ENCODE measurements at regions not wholly inside any gene's neighbourhood (a gene's known extent, or its start where the extent isn't known, plus 50 kb on each side); places are given as distances from the start of the nearest gene placed in this dataset.

DNA sequence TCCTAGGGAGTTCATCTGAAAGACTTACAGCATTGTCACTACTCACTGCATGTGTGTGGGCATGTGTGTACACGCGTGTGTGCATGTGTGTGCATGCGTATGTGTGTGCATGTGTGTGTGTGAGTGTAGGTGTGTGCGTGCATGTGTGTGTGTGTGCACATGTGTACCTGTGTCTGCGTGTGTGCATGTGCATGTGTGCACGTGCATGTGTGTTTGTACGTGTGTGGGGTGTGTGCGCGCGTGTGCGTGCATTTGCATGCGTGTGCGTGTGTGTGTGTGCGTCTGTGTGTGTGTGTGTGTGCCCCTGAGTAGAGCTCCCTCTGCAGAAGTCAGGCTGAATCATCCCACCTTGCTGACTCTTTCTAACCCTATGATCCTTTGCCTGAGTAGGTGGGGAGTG is 114.8 kb upstream of the RBFOX1 start:
- H2AK9ac ChIP-seq (replicated peaks; ENCODE audit: low read depth, low read length, poor library complexity): no peak overlapping the region
- in situ Hi-C loops (cut with MboI; ENCODE audit: low sequenced_read_pairs): no loop called here
- H3K56ac ChIP-seq (ENCODE audit: extremely low read depth, insufficient read depth, low read length): no peak overlapping the region
- H3K27ac ChIP-seq (ENCODE audit: insufficient read depth, low read length): no peak overlapping the region
- H4K91ac ChIP-seq (ENCODE audit: insufficient read depth, low read depth, low read length): no peak overlapping the region
- H4K20me1 ChIP-seq (ENCODE audit: insufficient read depth, low read length): no peaks in the 10 kb centered on the region
- TF ChIP-seq FOS (IDR thresholded peaks at IDR 0.05; ENCODE audit: low read depth, low read length) (no peak), NFE2L2 (IDR thresholded peaks at IDR 0.05; ENCODE audit: low read depth, low read length) (no peak), POLR2A (IDR thresholded peaks at IDR 0.05; ENCODE audit: low read depth, low read length) (no peak), ELK1 (IDR thresholded peaks at IDR 0.05; ENCODE audit: borderline replicate concordance, low read depth, low read length) (no peak), MXI1 (IDR thresholded peaks at IDR 0.05; ENCODE audit: borderline replicate concordance, low read depth, low read length) (no peak), MAFK (IDR thresholded peaks at IDR 0.05; ENCODE audit: low read depth, low read length) (no peak), CEBPB (IDR thresholded peaks at IDR 0.05; ENCODE audit: low read depth, low read length) (no peak), SMC3 (IDR thresholded peaks at IDR 0.05; ENCODE audit: low read depth, low read length) (no peak), CHD1 (IDR thresholded peaks at IDR 0.05; ENCODE audit: low read depth, low read length) (no peak)
- TF ChIP-seq, protein P1, sequence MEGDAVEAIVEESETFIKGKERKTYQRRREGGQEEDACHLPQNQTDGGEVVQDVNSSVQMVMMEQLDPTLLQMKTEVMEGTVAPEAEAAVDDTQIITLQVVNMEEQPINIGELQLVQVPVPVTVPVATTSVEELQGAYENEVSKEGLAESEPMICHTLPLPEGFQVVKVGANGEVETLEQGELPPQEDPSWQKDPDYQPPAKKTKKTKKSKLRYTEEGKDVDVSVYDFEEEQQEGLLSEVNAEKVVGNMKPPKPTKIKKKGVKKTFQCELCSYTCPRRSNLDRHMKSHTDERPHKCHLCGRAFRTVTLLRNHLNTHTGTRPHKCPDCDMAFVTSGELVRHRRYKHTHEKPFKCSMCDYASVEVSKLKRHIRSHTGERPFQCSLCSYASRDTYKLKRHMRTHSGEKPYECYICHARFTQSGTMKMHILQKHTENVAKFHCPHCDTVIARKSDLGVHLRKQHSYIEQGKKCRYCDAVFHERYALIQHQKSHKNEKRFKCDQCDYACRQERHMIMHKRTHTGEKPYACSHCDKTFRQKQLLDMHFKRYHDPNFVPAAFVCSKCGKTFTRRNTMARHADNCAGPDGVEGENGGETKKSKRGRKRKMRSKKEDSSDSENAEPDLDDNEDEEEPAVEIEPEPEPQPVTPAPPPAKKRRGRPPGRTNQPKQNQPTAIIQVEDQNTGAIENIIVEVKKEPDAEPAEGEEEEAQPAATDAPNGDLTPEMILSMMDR (conservative IDR thresholded peaks at IDR 0.05; ENCODE audit: low read depth, low read length): no peak
- H4K5ac ChIP-seq (ENCODE audit: low read depth, low read length): no peak overlapping the region
- no peak overlapping the region for H3K14ac ChIP-seq (replicated peaks; ENCODE audit: low read depth, low read length)
- BruUV-seq (replicated peaks): no TSS peak
- H2AFZ ChIP-seq (replicated peaks; ENCODE audit: low read length, poor library complexity): no peak overlapping the region
- no peaks in the 10 kb centered on the region for H3K36me3 ChIP-seq (ENCODE audit: control insufficient read depth, insufficient read depth, low read length)
- intact Hi-C loops (cut with micrococcal nuclease): no loop called here
- ChIA-PET POLR2A (ENCODE audit: unreplicated experiment) (no interaction called here), CTCF (no interaction called here)
- no peak overlapping the region for H3K9ac ChIP-seq (ENCODE audit: low read depth, low read length)
- no peak overlapping the region for H2BK5ac ChIP-seq (ENCODE audit: low read depth, low read length, poor library complexity, severe bottlenecking)
- H3K9me3 ChIP-seq (ENCODE audit: control insufficient read depth, insufficient read depth, low read length): peaks cover 15% of the 10 kb centered on the region
- no peaks in the 10 kb centered on the region for H3K9me1 ChIP-seq (ENCODE audit: insufficient read depth, low read length)
- ATAC-seq (ENCODE audit: low read depth) (no peak), DNase-seq (no peak)
- no peak overlapping the region for H3K23ac ChIP-seq (ENCODE audit: low read depth, low read length)
- no peak overlapping the region for H2AK5ac ChIP-seq (ENCODE audit: low read depth, low read length)
- H2BK20ac ChIP-seq (ENCODE audit: low read depth, low read length): no peak overlapping the region
- no peak overlapping the region for H2BK15ac ChIP-seq (ENCODE audit: low read depth, low read length)
- H3K79me1 ChIP-seq (ENCODE audit: low read depth in 1 of 2, low read length in 2 of 2): no peaks in the 10 kb centered on the region
- no peak overlapping the region for H3K4ac ChIP-seq (ENCODE audit: low read depth, low read length)
- 95% methylated on average over 4 of the region's 14 CpGs; no CpG with 5 or more reads in 1 of the 2 experiments for WGBS, 2 experiments (ENCODE audit: extremely low coverage in 2 of 2, insufficient read length in 1 of 2)
- H3K4me3 ChIP-seq (ENCODE audit: insufficient read depth, low read depth, low read length): no peak overlapping the region
- H3K4me2 ChIP-seq (ENCODE audit: low read depth, low read length): no peak overlapping the region
- dilution Hi-C loops (cut with HindIII; ENCODE audit: low sequenced_read_pairs, unreplicated experiment): no loop called here
- no peaks in the 10 kb centered on the region for H3K4me1 ChIP-seq (ENCODE audit: control insufficient read depth, insufficient read depth, low read length)
- no peak overlapping the region for H4K8ac ChIP-seq (ENCODE audit: low read depth in 2 of 2, low read length in 2 of 2)
- H3K27me3 ChIP-seq (ENCODE audit: control insufficient read depth, insufficient read depth, low read length): no peaks in the 10 kb centered on the region
- no peak overlapping the region for H2BK120ac ChIP-seq (ENCODE audit: low read depth, low read length)
- no peak overlapping the region for H3K18ac ChIP-seq (ENCODE audit: low read depth, low read length)
